ENCODE measurements at regions not wholly inside any gene's neighbourhood (a gene's known extent, or its start where the extent isn't known, plus 50 kb on each side); places are given as distances from the start of the nearest gene placed in this dataset.
"Not testable (repeated sequence)": the region's sequence is repeated elsewhere in the genome, so short reads cannot be mapped to it uniquely, and the experiment has no call there.

DNA sequence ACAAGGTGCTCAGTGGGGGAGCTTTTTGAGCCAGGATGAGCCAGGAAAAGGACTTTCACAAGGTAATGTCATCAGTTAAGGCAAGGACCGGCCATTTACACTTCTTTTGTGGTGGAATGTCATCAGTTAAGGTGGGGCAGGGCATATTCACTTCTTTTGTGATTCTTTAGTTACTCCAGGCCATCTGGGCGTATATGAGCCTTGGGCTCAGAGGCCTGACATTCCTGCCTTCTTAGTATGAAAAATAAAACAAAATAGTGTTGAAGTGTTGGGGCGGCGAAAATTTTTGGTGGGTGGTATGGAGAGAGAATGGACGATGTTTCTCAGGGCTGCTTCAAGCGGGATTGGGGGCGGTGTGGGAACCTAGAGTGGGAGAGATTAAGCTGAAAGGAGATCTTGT lies 451.4 kb downstream of the SHISA9 start:
- TF ChIP-seq, protein P1, sequence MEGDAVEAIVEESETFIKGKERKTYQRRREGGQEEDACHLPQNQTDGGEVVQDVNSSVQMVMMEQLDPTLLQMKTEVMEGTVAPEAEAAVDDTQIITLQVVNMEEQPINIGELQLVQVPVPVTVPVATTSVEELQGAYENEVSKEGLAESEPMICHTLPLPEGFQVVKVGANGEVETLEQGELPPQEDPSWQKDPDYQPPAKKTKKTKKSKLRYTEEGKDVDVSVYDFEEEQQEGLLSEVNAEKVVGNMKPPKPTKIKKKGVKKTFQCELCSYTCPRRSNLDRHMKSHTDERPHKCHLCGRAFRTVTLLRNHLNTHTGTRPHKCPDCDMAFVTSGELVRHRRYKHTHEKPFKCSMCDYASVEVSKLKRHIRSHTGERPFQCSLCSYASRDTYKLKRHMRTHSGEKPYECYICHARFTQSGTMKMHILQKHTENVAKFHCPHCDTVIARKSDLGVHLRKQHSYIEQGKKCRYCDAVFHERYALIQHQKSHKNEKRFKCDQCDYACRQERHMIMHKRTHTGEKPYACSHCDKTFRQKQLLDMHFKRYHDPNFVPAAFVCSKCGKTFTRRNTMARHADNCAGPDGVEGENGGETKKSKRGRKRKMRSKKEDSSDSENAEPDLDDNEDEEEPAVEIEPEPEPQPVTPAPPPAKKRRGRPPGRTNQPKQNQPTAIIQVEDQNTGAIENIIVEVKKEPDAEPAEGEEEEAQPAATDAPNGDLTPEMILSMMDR (IDR thresholded peaks at IDR 0.05), result not testable (repeated sequence)
- not testable (repeated sequence) for TF ChIP-seq POLR2AphosphoS5, POLR2A (IDR thresholded peaks at IDR 0.05)
